ENCODE measurements at regions not wholly inside any gene's neighbourhood (a gene's known extent, or its start where the extent isn't known, plus 50 kb on each side); places are given as distances from the start of the nearest gene placed in this dataset.

DNA sequence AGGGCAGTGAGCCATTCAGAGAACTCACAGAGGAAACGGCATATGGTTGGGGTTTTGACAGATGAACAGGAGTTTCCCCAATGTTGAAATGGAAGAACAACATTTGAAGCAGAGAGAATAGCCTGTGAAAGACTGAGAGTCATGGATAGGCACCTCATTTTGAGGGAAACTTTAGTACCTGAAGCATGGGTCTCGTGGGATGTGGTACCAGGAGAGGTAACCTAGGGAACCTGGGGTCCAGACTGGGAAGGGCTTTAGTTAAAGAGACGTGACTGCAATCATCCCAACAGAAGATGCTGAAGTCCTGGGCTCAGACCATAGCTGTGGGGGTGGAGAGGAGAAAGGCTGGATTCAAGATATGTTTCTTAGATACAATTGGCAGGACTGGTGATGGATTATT is 137.8 kb upstream of the CCL2 start:
- TF ChIP-seq CTCF (IDR thresholded peaks at IDR 0.05) (no peak), POLR2A (IDR thresholded peaks at IDR 0.05) (no peak)
